ENCODE measurements at regions not wholly inside any gene's neighbourhood (a gene's known extent, or its start where the extent isn't known, plus 50 kb on each side); places are given as distances from the start of the nearest gene placed in this dataset.
"Not testable (repeated sequence)": the region's sequence is repeated elsewhere in the genome, so short reads cannot be mapped to it uniquely, and the experiment has no call there.

- TF ChIP-seq, protein P1, sequence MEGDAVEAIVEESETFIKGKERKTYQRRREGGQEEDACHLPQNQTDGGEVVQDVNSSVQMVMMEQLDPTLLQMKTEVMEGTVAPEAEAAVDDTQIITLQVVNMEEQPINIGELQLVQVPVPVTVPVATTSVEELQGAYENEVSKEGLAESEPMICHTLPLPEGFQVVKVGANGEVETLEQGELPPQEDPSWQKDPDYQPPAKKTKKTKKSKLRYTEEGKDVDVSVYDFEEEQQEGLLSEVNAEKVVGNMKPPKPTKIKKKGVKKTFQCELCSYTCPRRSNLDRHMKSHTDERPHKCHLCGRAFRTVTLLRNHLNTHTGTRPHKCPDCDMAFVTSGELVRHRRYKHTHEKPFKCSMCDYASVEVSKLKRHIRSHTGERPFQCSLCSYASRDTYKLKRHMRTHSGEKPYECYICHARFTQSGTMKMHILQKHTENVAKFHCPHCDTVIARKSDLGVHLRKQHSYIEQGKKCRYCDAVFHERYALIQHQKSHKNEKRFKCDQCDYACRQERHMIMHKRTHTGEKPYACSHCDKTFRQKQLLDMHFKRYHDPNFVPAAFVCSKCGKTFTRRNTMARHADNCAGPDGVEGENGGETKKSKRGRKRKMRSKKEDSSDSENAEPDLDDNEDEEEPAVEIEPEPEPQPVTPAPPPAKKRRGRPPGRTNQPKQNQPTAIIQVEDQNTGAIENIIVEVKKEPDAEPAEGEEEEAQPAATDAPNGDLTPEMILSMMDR (IDR thresholded peaks at IDR 0.05): no peak
- no peak for DNase-seq
- no peaks in the 10 kb centered on the region for H3K27me3 ChIP-seq
- WGBS, 2 donors: 53 to 62% methylated on average over 5 of the region's 5 CpGs
- FAIRE-seq: no peak
- H3K4me3 ChIP-seq: no peak overlapping the region
- H3K27ac ChIP-seq: no peak overlapping the region
- no peaks in the 10 kb centered on the region for H3K4me1 ChIP-seq
- ATAC-seq: no peak
- H3K36me3 ChIP-seq: no peaks in the 10 kb centered on the region
- no peaks in the 10 kb centered on the region for H3K9me3 ChIP-seq
- intact Hi-C loops (cut with DNase I): no loop called here
Measured at GRCh38 chr2:122338000-122338399, 582.5 kb downstream of the TSN start.

DNA sequence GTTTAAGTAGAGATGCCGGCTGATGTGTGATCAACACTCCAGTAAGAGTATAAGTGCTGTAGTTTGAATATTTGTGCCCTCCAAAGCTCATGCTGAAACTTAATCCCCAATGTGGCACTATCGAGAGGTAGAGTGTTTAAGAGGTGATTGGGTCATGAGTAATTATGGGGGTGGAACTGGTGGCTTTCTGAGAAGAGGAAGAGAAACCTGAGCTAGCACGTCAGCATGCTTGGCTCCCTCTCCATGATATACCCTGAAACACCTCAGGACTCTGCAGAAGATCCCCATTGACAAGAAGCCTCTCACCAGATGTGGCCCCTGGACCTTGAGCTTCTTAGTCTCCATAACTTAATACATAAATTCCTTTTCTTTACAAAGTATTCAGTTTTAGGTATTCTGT, 584.8 kb downstream of the TSN start:
- no peak for DNase-seq
- intact Hi-C loops (cut with DNase I): no loop called here
- no peaks in the 10 kb centered on the region for H3K4me1 ChIP-seq
- 47 to 50% methylated on average over 3 of the region's 3 CpGs for WGBS, 2 donors
- H3K9me3 ChIP-seq: no peaks in the 10 kb centered on the region
- no peaks in the 10 kb centered on the region for H3K36me3 ChIP-seq
- no peak for ATAC-seq
- no peak for FAIRE-seq
- H3K27ac ChIP-seq: no peak overlapping the region
- no peaks in the 10 kb centered on the region for H3K27me3 ChIP-seq
- TF ChIP-seq, protein P1 (IDR thresholded peaks at IDR 0.05): no peak
- no peak overlapping the region for H3K4me3 ChIP-seq

GRCh38 chr2:122341007-122341406, 585.6 kb downstream of the TSN start:
- ATAC-seq (no peak), FAIRE-seq (no peak), DNase-seq (no peak)
- Histone ChIP-seq H3K27ac (no peak overlapping the region), H3K27me3 (no peaks in the 10 kb centered on the region), H3K36me3 (no peaks in the 10 kb centered on the region), H3K4me3 (no peak overlapping the region), H3K9me3 (no peaks in the 10 kb centered on the region), H3K4me1 (no peaks in the 10 kb centered on the region)
- intact Hi-C loops (cut with DNase I): no loop called here
- WGBS, 2 donors: 62 to 69% methylated on average over 5 of the region's 5 CpGs
- TF ChIP-seq, protein P1 (IDR thresholded peaks at IDR 0.05): no peak

GRCh38 chr2:122352151-122352550, 596.7 kb downstream of the TSN start:
- H3K27ac ChIP-seq; intact Hi-C loops (cut with DNase I); FAIRE-seq; H3K9me3 ChIP-seq; ATAC-seq; H3K27me3 ChIP-seq; H3K4me1 ChIP-seq; H3K36me3 ChIP-seq; DNase-seq; H3K4me3 ChIP-seq: not testable (repeated sequence)
- 77 to 82% methylated on average over 6 to 8 of the region's 8 CpGs for WGBS, 2 donors

GRCh38 chr2:122357998-122358397, 602.5 kb downstream of the TSN start:
- ATAC-seq (no peak), FAIRE-seq (no peak), DNase-seq (no peak)
- Histone ChIP-seq H3K27me3 (no peaks in the 10 kb centered on the region), H3K4me1 (no peaks in the 10 kb centered on the region), H3K27ac (no peak overlapping the region), H3K9me3 (no peaks in the 10 kb centered on the region), H3K4me3 (no peak overlapping the region), H3K36me3 (no peaks in the 10 kb centered on the region)
- 78 to 88% methylated on average over 1 of the region's 1 CpG for WGBS, 2 donors
- intact Hi-C loops (cut with DNase I): no loop called here
- TF ChIP-seq, protein P1 (IDR thresholded peaks at IDR 0.05): no peak

GRCh38 chr2:122358729-122359128, 603.3 kb downstream of the TSN start:
- ATAC-seq: no peak
- DNase-seq: no peak
- Histone ChIP-seq H3K4me3 (no peak overlapping the region), H3K27me3 (no peaks in the 10 kb centered on the region), H3K9me3 (no peaks in the 10 kb centered on the region), H3K27ac (no peak overlapping the region), H3K4me1 (no peaks in the 10 kb centered on the region), H3K36me3 (no peaks in the 10 kb centered on the region)
- TF ChIP-seq, protein P1 (IDR thresholded peaks at IDR 0.05): no peak
- intact Hi-C loops (cut with DNase I): no loop called here
- no peak for FAIRE-seq
- 35 to 44% methylated on average over 3 of the region's 3 CpGs for WGBS, 2 donors
